Putamen (tissue), 1 donor: ENCODE measurements at regions not wholly inside any gene's neighbourhood (a gene's known extent, or its start where the extent isn't known, plus 50 kb on each side); places are given as distances from the start of the nearest gene placed in this dataset.

Source experiments
- DNase-seq: peaks from one replicate; pipeline ENCODE4 v3.0.0-alpha.2; 2016; ENCODE audit warnings: low spot score

DNA sequence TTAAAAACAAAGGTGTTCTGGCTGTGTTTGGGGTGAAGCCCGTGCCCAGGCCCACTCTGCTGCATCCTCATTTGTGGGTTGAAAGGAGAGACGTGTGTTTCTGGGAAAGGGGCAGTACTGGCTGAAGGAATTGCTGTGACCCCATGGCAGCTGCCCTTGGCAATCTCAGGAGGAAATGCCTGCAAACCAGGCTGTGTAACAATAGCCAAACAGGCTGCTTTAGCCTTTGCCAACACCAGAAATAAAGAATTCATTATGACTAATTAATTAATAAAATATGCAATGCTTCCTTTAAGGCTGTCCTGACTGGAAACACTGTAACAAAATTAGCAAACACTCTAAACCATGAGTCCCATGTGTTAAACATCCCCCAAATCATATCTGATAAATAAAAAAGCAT lies 53.0 kb upstream of the KRR1 start:
- DNase-seq, result no peak

DNA sequence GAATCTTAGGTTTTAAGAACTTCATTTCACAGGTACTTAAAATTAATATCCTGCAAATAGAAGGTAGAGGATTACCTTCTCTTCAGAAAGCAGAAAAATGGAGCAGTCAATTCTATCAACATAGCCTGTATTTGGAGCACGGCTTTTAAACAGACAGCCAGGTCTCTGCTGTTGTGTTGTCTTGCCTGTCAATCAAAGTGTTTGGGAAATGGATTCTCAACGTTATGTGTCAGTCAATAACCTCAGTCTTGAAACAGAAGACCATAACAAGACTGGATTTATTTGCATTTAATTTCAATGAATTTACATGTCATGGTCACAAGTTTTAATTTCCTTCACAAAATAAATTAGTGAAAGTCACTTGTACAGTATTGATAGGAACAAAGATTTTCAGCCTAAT lies 51.9 kb upstream of the KRR1 start:
- no peak for DNase-seq

GRCh38 chr12:75561921-75562320 lies 50.5 kb upstream of the KRR1 start:
- no peak for DNase-seq
